Liver (tissue), 8 donors: ENCODE measurements at regions not wholly inside any gene's neighbourhood (a gene's known extent, or its start where the extent isn't known, plus 50 kb on each side); places are given as distances from the start of the nearest gene placed in this dataset.

Experiments used
- DNase-seq: peaks from one replicate; pipeline ENCODE4 v3.0.0-alpha.2; 2017; ENCODE audit warnings: low spot score
- H3K27ac ChIP-seq, 2 donors: one replicate each; pipeline ENCODE4 v1.7.0; 2013; ENCODE audit warnings: inconsistent platforms in 2 of 2, low read length in 2 of 2, control low read depth in 1 of 2, low read depth in 1 of 2, mild to moderate bottlenecking in 1 of 2
- H3K27me3 ChIP-seq, 4 donors: one replicate each; pipeline versions ENCODE4 v1.6.1 to v1.7.0; 2013; ENCODE audit warnings: low read length in 3 of 4, inconsistent platforms in 1 of 4, mild to moderate bottlenecking in 1 of 4, moderate library complexity in 1 of 4; ENCODE audit not compliant: control insufficient read depth in 4 of 4, insufficient read depth in 4 of 4
- H3K36me3 ChIP-seq, 4 donors: one replicate each; pipeline versions ENCODE4 v1.6.1 to v1.7.0; 2013; ENCODE audit warnings: low read length in 3 of 4, mild to moderate bottlenecking in 3 of 4, low read depth in 1 of 4, moderate library complexity in 1 of 4; ENCODE audit not compliant: control insufficient read depth in 4 of 4, insufficient read depth in 3 of 4
- H3K4me1 ChIP-seq, 4 donors: one replicate each; pipeline versions ENCODE4 v1.6.1 to v1.7.0; 2013; ENCODE audit warnings: low read length in 3 of 4, mild to moderate bottlenecking in 3 of 4, moderate library complexity in 1 of 4; ENCODE audit not compliant: control insufficient read depth in 4 of 4, insufficient read depth in 4 of 4
- H3K4me3 ChIP-seq, 3 donors: one replicate each; pipeline versions ENCODE4 v1.6.1 to v1.7.0; 2013; ENCODE audit warnings: low read length in 3 of 3, control low read depth in 1 of 3, low read depth in 1 of 3, mild to moderate bottlenecking in 1 of 3
- H3K9ac ChIP-seq, 2 donors: one replicate each; pipeline ENCODE4 v1.7.0; 2013; ENCODE audit warnings: low read length in 2 of 2, mild to moderate bottlenecking in 2 of 2, moderate library complexity in 2 of 2, control low read depth in 1 of 2, low read depth in 1 of 2
- H3K9me3 ChIP-seq, 4 donors: one replicate each; pipeline versions ENCODE4 v1.6.1 to v1.7.0; 2013; ENCODE audit warnings: low read length in 3 of 4; ENCODE audit not compliant: control insufficient read depth in 4 of 4
- EGR1 ChIP-seq, 2 donors: IDR thresholded peaks; 2 replicates each; pipeline ENCODE4 v1.6.1; 2016 to 2018; ENCODE audit warnings: antibody characterized with exemption in 2 of 2, low read depth in 2 of 2
- FOXA1 ChIP-seq: IDR thresholded peaks from 2 replicates; pipeline ENCODE4 v1.6.1; 2016; ENCODE audit warnings: antibody characterized with exemption
- GABPA ChIP-seq, 2 donors: IDR thresholded peaks in 1 of 2; conservative IDR thresholded peaks in 1 of 2; 2 replicates each; pipeline ENCODE4 v1.6.1; 2016; ENCODE audit warnings: antibody characterized with exemption in 2 of 2, mild to moderate bottlenecking in 1 of 2, moderate library complexity in 1 of 2
- HNF4A ChIP-seq, 2 donors: conservative IDR thresholded peaks; 2 replicates each; pipeline ENCODE4 v1.6.1; 2016; ENCODE audit warnings: antibody characterized with exemption in 2 of 2, mild to moderate bottlenecking in 2 of 2
- HNF4G ChIP-seq: IDR thresholded peaks from 2 replicates; pipeline ENCODE4 v1.6.1; 2016; ENCODE audit warnings: antibody characterized with exemption
- JUND ChIP-seq, 2 donors: IDR thresholded peaks; 2 replicates each; pipeline ENCODE4 v1.6.1; 2016; ENCODE audit warnings: antibody characterized with exemption in 2 of 2
- NR2F2 ChIP-seq: IDR thresholded peaks from 2 replicates; pipeline ENCODE4 v1.6.1; 2016; ENCODE audit warnings: antibody characterized with exemption
- RAD21 ChIP-seq, 2 donors: IDR thresholded peaks; 2 replicates each; pipeline ENCODE4 v1.6.1; 2016; ENCODE audit warnings: antibody characterized with exemption in 2 of 2, mild to moderate bottlenecking in 2 of 2
- RXRA ChIP-seq, 2 donors: IDR thresholded peaks; 2 replicates each; pipeline ENCODE4 v1.6.1; 2017 to 2018; ENCODE audit warnings: antibody characterized with exemption in 2 of 2, mild to moderate bottlenecking in 1 of 2
- SP1 ChIP-seq: IDR thresholded peaks from 2 replicates; pipeline ENCODE4 v1.6.1; 2018; ENCODE audit warnings: antibody characterized with exemption, mild to moderate bottlenecking
- TAF1 ChIP-seq: conservative IDR thresholded peaks from 2 replicates; pipeline ENCODE4 v1.6.1; 2016; ENCODE audit warnings: antibody characterized with exemption, mild to moderate bottlenecking
- YY1 ChIP-seq: IDR thresholded peaks from 2 replicates; pipeline ENCODE4 v1.6.1; 2016; ENCODE audit warnings: antibody characterized with exemption, mild to moderate bottlenecking
- WGBS: extraction: QIAGEN DNeasy Blood & Tissue Kit; methylation state at CpG from one replicate; pipeline ENCODE4 v1.1.7; 2013; 5-methylcytosine and 5-hydroxymethylcytosine counted together
- TF ChIP-seq, protein P1 (sequence below): IDR thresholded peaks from 2 replicates; pipeline ENCODE4 v1.6.1; 2016; ENCODE audit warnings: antibody characterized with exemption
- TF ChIP-seq, protein P2 (sequence below): fragments of 150-350 bp; IDR thresholded peaks from 2 replicates; pipeline ENCODE4 v1.5.1; 2017; ENCODE audit warnings: improper control_type of control experiment, low read depth, low read length; ENCODE audit not compliant: missing input control
- TF ChIP-seq, protein P3 (sequence below): IDR thresholded peaks from 2 replicates; pipeline ENCODE4 v1.6.1; 2016; ENCODE audit warnings: antibody characterized with exemption
- donor health status: healthy.
- donor health status: healthy.
- donor health status: healthy.
- donor health status: healthy.
- donor health status: healthy.

DNA sequence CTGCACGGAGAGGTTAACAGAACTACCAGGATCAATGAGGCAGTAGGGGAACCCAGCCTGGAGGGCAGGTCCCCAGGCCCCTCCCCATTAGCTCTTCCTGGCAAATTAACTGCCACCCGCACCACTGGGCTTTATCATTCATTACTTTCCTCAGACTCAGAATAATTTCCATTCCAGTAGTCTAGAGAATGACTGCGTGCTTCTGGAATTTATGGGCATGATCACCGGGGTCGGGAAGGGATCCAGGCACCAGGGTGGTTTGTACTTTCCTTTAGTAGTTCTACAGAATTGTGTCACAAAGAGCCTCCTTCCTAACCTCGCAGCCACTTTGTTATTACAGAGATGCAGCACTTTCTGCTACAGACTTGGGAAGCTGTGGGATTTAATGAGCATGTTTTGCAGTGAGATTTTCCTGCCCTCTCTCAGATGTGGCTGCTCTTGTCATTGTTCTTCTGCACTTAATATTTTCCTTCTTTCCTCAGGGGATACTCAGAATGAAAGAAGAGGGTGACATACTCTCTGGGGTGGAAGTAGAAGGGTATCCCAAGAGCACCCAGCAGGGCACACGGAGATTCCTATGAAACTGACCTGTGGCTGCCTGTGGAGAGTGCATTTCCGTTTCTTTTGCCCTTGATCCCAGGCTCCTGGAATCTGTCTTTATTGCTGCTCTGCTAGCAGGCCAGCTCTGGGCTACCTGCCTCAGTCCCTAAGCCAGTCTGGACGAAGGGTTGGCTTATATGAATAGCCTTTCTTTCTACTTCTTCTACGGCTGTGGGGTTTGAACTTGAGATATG is 285.0 kb upstream of the SLC10A2 start:
- 36% methylated on average over 10 of the region's 10 CpGs for WGBS
- peaks cover 0 to 3% (median 0%) of the 10 kb centered on the region in 4 donors for H3K27me3 ChIP-seq
- no peak overlapping the region for H3K9ac ChIP-seq
- no peak for DNase-seq
- no peaks in the 10 kb centered on the region for H3K9me3 ChIP-seq
- H3K4me3 ChIP-seq: no peak overlapping the region
- H3K36me3 ChIP-seq: no peaks in the 10 kb centered on the region
- TF ChIP-seq GABPA (IDR thresholded peaks at IDR 0.05 in 1 of 2, conservative IDR thresholded peaks at IDR 0.05 in 1 of 2) (no peak), HNF4A (conservative IDR thresholded peaks at IDR 0.05) (no peak), FOXA1 (no peak), TAF1 (no peak), SP1 (no peak)
- no peak overlapping the region for H3K27ac ChIP-seq
- no peaks in the 10 kb centered on the region for H3K4me1 ChIP-seq

DNA sequence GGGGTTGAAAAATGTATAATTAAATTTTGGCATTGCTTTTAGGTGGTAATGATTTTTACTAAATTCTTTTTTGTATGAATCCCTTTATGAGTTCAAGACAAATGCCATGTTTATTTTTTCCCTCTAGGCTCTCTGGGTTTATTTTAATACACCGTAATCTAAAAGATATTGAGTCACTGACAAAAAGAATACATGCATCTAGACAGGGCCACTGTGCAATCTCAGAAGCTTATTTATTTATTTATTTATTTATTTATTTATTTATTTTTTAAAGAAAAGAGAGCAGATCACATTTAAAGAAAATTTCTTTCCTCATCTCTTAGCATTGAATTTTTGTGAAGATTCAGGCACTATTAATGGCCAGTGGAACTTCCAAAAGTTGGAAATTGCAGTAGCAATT is 283.9 kb upstream of the SLC10A2 start:
- no peaks in the 10 kb centered on the region for H3K9me3 ChIP-seq
- H3K36me3 ChIP-seq: no peaks in the 10 kb centered on the region
- no peak overlapping the region for H3K27ac ChIP-seq
- WGBS: 81% methylated on average over 1 of the region's 1 CpG
- H3K27me3 ChIP-seq: peaks cover 0 to 3% (median 0%) of the 10 kb centered on the region in 4 donors
- no peak for TF ChIP-seq TAF1
- TF ChIP-seq, protein P1, sequence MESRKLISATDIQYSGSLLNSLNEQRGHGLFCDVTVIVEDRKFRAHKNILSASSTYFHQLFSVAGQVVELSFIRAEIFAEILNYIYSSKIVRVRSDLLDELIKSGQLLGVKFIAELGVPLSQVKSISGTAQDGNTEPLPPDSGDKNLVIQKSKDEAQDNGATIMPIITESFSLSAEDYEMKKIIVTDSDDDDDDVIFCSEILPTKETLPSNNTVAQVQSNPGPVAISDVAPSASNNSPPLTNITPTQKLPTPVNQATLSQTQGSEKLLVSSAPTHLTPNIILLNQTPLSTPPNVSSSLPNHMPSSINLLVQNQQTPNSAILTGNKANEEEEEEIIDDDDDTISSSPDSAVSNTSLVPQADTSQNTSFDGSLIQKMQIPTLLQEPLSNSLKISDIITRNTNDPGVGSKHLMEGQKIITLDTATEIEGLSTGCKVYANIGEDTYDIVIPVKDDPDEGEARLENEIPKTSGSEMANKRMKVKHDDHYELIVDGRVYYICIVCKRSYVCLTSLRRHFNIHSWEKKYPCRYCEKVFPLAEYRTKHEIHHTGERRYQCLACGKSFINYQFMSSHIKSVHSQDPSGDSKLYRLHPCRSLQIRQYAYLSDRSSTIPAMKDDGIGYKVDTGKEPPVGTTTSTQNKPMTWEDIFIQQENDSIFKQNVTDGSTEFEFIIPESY: no peak
- no peak for TF ChIP-seq HNF4A (conservative IDR thresholded peaks at IDR 0.05)
- TF ChIP-seq HNF4G: no peak
- no peak for TF ChIP-seq EGR1 (IDR thresholded peaks at IDR 0.05; ENCODE audit: low read depth in 2 of 2)
- no peak overlapping the region for H3K9ac ChIP-seq
- DNase-seq: no peak
- H3K4me3 ChIP-seq: no peak overlapping the region
- no peaks in the 10 kb centered on the region for H3K4me1 ChIP-seq

DNA sequence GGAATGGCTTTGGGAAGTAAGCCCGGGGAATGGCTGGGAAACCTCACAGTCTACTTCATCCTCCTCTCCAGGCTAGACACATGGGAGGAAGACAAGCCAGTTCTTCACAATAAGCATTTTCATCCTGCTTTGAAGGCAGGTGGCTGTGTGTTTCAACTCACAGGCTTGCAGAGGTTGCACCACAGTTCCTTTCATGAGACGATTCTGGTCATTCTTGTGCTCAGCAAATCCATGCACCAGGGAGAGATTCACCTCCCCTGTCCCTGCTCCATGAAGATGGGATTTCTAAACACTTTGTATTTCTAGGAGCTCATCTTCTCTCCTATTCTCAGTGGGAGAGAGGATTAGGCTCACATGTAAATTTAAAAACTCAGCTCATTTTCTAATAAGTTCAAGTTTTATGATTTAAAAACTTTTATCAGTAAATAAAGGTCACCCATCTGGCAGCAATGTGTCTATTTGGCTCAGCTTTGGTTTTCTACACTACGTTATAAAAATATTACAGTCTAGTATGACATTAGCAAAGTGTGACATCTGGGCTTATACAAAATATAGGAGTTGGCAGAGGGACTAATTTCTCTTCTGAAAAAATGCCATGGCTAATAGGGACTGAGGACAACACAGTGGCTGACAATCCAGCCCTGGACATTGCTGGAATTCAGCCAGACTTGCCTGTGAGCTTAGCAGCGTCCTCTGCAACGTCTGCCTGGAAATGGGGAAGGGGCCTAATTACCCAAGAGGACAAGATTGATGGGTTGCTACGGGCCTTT is 283.2 kb upstream of the SLC10A2 start:
- Histone ChIP-seq H3K27ac (no peak overlapping the region), H3K4me3 (no peak overlapping the region), H3K9me3 (no peaks in the 10 kb centered on the region), H3K9ac (no peak overlapping the region), H3K4me1 (no peaks in the 10 kb centered on the region), H3K36me3 (no peaks in the 10 kb centered on the region), H3K27me3 (peaks cover 0 to 3% (median 0%) of the 10 kb centered on the region in 4 donors)
- TF ChIP-seq TAF1 (no peak), RAD21 (IDR thresholded peaks at IDR 0.05) (no peak), HNF4G (no peak), HNF4A (conservative IDR thresholded peaks at IDR 0.05) (no peak), GABPA (IDR thresholded peaks at IDR 0.05 in 1 of 2, conservative IDR thresholded peaks at IDR 0.05 in 1 of 2) (no peak), YY1 (no peak), SP1 (no peak), NR2F2 (no peak), JUND (IDR thresholded peaks at IDR 0.05) (no peak), EGR1 (IDR thresholded peaks at IDR 0.05; ENCODE audit: low read depth in 2 of 2) (no peak), RXRA (IDR thresholded peaks at IDR 0.05) (no peak)
- TF ChIP-seq, protein P1: no peak
- TF ChIP-seq, protein P2, sequence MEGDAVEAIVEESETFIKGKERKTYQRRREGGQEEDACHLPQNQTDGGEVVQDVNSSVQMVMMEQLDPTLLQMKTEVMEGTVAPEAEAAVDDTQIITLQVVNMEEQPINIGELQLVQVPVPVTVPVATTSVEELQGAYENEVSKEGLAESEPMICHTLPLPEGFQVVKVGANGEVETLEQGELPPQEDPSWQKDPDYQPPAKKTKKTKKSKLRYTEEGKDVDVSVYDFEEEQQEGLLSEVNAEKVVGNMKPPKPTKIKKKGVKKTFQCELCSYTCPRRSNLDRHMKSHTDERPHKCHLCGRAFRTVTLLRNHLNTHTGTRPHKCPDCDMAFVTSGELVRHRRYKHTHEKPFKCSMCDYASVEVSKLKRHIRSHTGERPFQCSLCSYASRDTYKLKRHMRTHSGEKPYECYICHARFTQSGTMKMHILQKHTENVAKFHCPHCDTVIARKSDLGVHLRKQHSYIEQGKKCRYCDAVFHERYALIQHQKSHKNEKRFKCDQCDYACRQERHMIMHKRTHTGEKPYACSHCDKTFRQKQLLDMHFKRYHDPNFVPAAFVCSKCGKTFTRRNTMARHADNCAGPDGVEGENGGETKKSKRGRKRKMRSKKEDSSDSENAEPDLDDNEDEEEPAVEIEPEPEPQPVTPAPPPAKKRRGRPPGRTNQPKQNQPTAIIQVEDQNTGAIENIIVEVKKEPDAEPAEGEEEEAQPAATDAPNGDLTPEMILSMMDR: no peak
- TF ChIP-seq, protein P3, sequence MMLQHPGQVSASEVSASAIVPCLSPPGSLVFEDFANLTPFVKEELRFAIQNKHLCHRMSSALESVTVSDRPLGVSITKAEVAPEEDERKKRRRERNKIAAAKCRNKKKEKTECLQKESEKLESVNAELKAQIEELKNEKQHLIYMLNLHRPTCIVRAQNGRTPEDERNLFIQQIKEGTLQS: no peak
- WGBS: 46% methylated on average over 6 of the region's 6 CpGs
- DNase-seq: no peak
